ENCODE measurements at regions not wholly inside any gene's neighbourhood (a gene's known extent, or its start where the extent isn't known, plus 50 kb on each side); places are given as distances from the start of the nearest gene placed in this dataset.

DNA sequence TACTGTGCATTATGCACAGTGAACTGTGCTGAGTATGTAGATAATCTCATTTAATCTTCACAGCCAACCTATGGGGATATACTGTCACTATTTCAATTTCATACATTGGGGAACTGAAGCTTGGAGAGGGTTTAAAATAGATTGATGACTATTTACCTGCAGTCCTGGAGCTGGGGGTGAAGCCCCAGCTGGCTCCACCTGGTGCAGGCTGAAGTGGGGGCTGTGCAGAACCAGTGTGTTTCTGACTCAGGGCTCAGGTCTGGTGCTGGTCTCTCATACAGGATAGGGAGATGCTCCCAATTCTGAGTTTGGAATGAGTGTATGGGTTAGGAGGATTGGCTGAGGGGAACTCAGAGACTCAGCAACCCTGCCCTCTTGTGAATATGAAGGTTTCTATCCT is 176.1 kb upstream of the CEP162 start:
- FAIRE-seq: no peak
- no peak overlapping the region for H2AFZ ChIP-seq (ENCODE audit: low read length)
- intact Hi-C loops (cut with micrococcal nuclease; ENCODE audit: unreplicated experiment): no loop called here
- no peaks in the 10 kb centered on the region for H3K9me3 ChIP-seq (ENCODE audit: low read length)
- no peaks in the 10 kb centered on the region for H3K4me1 ChIP-seq (ENCODE audit: insufficient read depth, low read length)
- TF ChIP-seq SMARCC2 (IDR thresholded peaks at IDR 0.05) (no peak), PHF21A (CRISPR knock-in tag; IDR thresholded peaks at IDR 0.05) (no peak), ZBTB7B (CRISPR knock-in tag; IDR thresholded peaks at IDR 0.05) (no peak), JARID2 (CRISPR knock-in tag; IDR thresholded peaks at IDR 0.05; ENCODE audit: insufficient replicate concordance) (no peak), ZNF839 (CRISPR knock-in tag; IDR thresholded peaks at IDR 0.05; ENCODE audit: borderline replicate concordance) (no peak)
- TF ChIP-seq, protein P1, sequence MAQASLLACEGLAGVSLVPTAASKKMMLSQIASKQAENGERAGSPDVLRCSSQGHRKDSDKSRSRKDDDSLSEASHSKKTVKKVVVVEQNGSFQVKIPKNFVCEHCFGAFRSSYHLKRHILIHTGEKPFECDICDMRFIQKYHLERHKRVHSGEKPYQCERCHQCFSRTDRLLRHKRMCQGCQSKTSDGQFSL (CRISPR knock-in tag; IDR thresholded peaks at IDR 0.05): no peak
- H3K36me3 ChIP-seq (replicated peaks in 1 of 2; ENCODE audit: control insufficient read depth in 1 of 2, insufficient read depth in 2 of 2, low read length in 2 of 2): no peaks in the 10 kb centered on the region
- H3K27ac ChIP-seq (ENCODE audit: extremely low read length, insufficient read depth, low read length): no peak overlapping the region
- H4K20me1 ChIP-seq (ENCODE audit: insufficient read depth, low read length): no peaks in the 10 kb centered on the region
- no peak overlapping the region for H3K4me3 ChIP-seq (replicated peaks in 1 of 3; ENCODE audit: insufficient read depth in 1 of 3, low read depth in 2 of 3, low read length in 3 of 3)
- CTCF ChIA-PET (ENCODE audit: low intra/inter-chr PET ratio, low total read pairs): no interaction called here
- no peaks in the 10 kb centered on the region for H3K79me2 ChIP-seq (ENCODE audit: insufficient read depth, low read length)
- DNase-seq (ENCODE audit: low spot score): no peak
- ATAC-seq: no peak
- BruUV-seq (replicated peaks): no TSS peak
- POLR2A ChIA-PET: no interaction called here
- no peaks in the 10 kb centered on the region for H3K27me3 ChIP-seq (ENCODE audit: control insufficient read depth in 1 of 2, insufficient read depth in 2 of 2, low read length in 2 of 2)
- H3K9ac ChIP-seq (ENCODE audit: insufficient read depth, low read depth, low read length): no peak overlapping the region
- no peak overlapping the region for H3K4me2 ChIP-seq (ENCODE audit: low read depth, low read length)
- in situ Hi-C loops (cut with HindIII; ENCODE audit: extremely low pct_ligation_motif_present, low pct_unique_long_range_greater_than_20kb): no loop called here

DNA sequence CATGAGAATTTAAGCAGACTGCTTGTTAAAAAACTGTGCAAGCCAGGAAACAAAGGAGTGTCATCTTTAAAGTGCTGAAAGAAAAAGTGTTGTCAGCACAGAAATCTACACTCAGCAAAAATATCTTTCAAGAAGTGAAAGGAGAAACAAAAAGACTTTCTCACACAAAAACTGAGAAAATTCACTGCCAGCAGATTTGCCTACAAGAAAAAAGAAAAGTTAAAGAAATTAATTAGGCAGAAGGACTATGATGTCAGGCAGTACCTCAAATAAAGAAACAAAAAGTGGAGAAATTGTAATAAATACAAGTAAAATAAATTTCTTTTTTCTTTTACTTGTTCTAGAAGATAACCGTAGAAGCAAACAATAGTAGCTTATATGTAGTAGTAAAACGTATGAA is 171.6 kb upstream of the CEP162 start:
- H2AFZ ChIP-seq (ENCODE audit: low read length): no peak overlapping the region
- ChIA-PET POLR2A (no interaction called here), CTCF (ENCODE audit: low intra/inter-chr PET ratio, low total read pairs) (no interaction called here)
- no peak for ATAC-seq
- intact Hi-C loops (cut with micrococcal nuclease; ENCODE audit: unreplicated experiment): no loop called here
- H3K79me2 ChIP-seq (ENCODE audit: insufficient read depth, low read length): no peaks in the 10 kb centered on the region
- H3K4me3 ChIP-seq (replicated peaks in 1 of 3; ENCODE audit: insufficient read depth in 1 of 3, low read depth in 2 of 3, low read length in 3 of 3): no peak overlapping the region
- 39% methylated on average over 2 of the region's 2 CpGs for WGBS (ENCODE audit: low lambda C conversion rate)
- H3K27ac ChIP-seq (ENCODE audit: extremely low read length, insufficient read depth, low read length): no peak overlapping the region
- H3K36me3 ChIP-seq (replicated peaks in 1 of 2; ENCODE audit: control insufficient read depth in 1 of 2, insufficient read depth in 2 of 2, low read length in 2 of 2): no peaks in the 10 kb centered on the region
- no peak overlapping the region for H3K9ac ChIP-seq (ENCODE audit: insufficient read depth, low read depth, low read length)
- in situ Hi-C loops (cut with HindIII; ENCODE audit: extremely low pct_ligation_motif_present, low pct_unique_long_range_greater_than_20kb): no loop called here
- H4K20me1 ChIP-seq (ENCODE audit: insufficient read depth, low read length): no peaks in the 10 kb centered on the region
- H3K4me2 ChIP-seq (ENCODE audit: low read depth, low read length): no peak overlapping the region
- TF ChIP-seq MAFK (conservative IDR thresholded peaks at IDR 0.05 in 1 of 2, IDR thresholded peaks at IDR 0.05 in 1 of 2; ENCODE audit: low read length in 2 of 2) (peak in 1 of 2 experiments; percentile 34; a peak in 1 of 4 replicates), TCF12 (IDR thresholded peaks at IDR 0.05) (no peak), TCF12 (CRISPR knock-in tag; IDR thresholded peaks at IDR 0.05) (no peak), HMGA1 (CRISPR knock-in tag; conservative IDR thresholded peaks at IDR 0.05) (no peak), NR2F2 (IDR thresholded peaks at IDR 0.05; ENCODE audit: borderline replicate concordance, low read depth) (no peak), MAFF (IDR thresholded peaks at IDR 0.05; ENCODE audit: low read depth, low read length) (0 out of 2 replicates have a peak, but pooled peaks have one; percentile 14), JUND (CRISPR knock-in tag; IDR thresholded peaks at IDR 0.05) (no peak), ZNF207 (IDR thresholded peaks at IDR 0.05; ENCODE audit: borderline replicate concordance) (no peak), ARID2 (CRISPR knock-in tag; IDR thresholded peaks at IDR 0.05; ENCODE audit: borderline replicate concordance) (no peak)
- H3K27me3 ChIP-seq (ENCODE audit: control insufficient read depth in 1 of 2, insufficient read depth in 2 of 2, low read length in 2 of 2): no peaks in the 10 kb centered on the region
- H3K4me1 ChIP-seq (ENCODE audit: insufficient read depth, low read length): no peaks in the 10 kb centered on the region
- FAIRE-seq: no peak
- no peak for DNase-seq (ENCODE audit: low spot score)
- no peaks in the 10 kb centered on the region for H3K9me3 ChIP-seq (ENCODE audit: low read length)
- no TSS peak for BruUV-seq (replicated peaks)
